A549 (cell line): ENCODE measurements at regions not wholly inside any gene's neighbourhood (a gene's known extent, or its start where the extent isn't known, plus 50 kb on each side); places are given as distances from the start of the nearest gene placed in this dataset.
"Not testable (repeated sequence)": the region's sequence is repeated elsewhere in the genome, so short reads cannot be mapped to it uniquely, and the experiment has no call there.

Source experiments
- BHLHE40 ChIP-seq: IDR thresholded peaks from 2 replicates; pipeline ENCODE4 v1.6.1; 2012; ENCODE audit warnings: low read depth, low read length, inconsistent platforms
- CBX2 ChIP-seq: fragments of 200-600 bp; sonication (generic); IDR thresholded peaks from 2 replicates; pipeline ENCODE4 v1.6.1; 2016; ENCODE audit warnings: low read depth, mild to moderate bottlenecking, borderline replicate concordance
- EP300 ChIP-seq, 2 experiments: fragments of >200 bp; sonication (Bioruptor Twin); formaldehyde crosslinking; IDR thresholded peaks; 2 replicates in 1 of 2; 3 replicates in 1 of 2; pipeline ENCODE4 v1.6.1; 2016 to 2017
- MYC ChIP-seq: IDR thresholded peaks from 2 replicates; pipeline ENCODE4 v1.6.1; 2012; ENCODE audit warnings: mild to moderate bottlenecking, inconsistent platforms, low read length, improper control_type of control experiment, borderline replicate concordance
- NPAS2 ChIP-seq: fragments of 250-450 bp; sonication (Bioruptor Pico); IDR thresholded peaks from 2 replicates; pipeline ENCODE4 v1.8.0; 2022; ENCODE audit warnings: mild to moderate bottlenecking, moderate library complexity, borderline replicate concordance
- POLR2A ChIP-seq: IDR thresholded peaks from 2 replicates; pipeline ENCODE4 v1.6.1; 2012; ENCODE audit warnings: mild to moderate bottlenecking, low read length
- RARB ChIP-seq: fragments of 250-450 bp; sonication (Bioruptor Pico); IDR thresholded peaks from 2 replicates; pipeline ENCODE4 v1.8.0; 2021; ENCODE audit warnings: mild to moderate bottlenecking, moderate library complexity
- TF ChIP-seq, protein P1 (sequence below): fragments of >200 bp; sonication (Bioruptor Twin); formaldehyde crosslinking; IDR thresholded peaks from 3 replicates; pipeline ENCODE4 v1.5.1; 2016
- TF ChIP-seq, protein P2 (sequence below): IDR thresholded peaks from 2 replicates; pipeline ENCODE4 v1.6.1; 2012

DNA sequence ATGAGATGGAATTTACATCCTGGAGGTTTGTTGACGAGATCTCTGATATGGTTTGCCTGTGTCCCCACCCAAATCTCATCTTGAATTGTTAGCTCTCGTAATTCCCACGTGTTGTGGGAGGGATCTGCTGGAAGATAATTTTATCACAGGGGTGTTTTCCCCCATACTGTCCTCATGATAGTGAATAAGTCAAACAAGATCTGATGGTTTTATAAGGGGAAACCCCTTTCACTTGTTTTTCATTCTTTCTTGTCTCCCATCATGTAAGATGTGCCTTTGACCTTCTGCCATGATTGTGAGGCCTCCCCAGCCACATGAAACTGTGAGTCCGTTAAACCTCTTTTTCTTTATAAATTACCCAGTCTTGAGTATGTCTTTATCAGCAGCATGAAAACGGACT, 337.4 kb downstream of the BCL11B start:
- TF ChIP-seq, protein P1, sequence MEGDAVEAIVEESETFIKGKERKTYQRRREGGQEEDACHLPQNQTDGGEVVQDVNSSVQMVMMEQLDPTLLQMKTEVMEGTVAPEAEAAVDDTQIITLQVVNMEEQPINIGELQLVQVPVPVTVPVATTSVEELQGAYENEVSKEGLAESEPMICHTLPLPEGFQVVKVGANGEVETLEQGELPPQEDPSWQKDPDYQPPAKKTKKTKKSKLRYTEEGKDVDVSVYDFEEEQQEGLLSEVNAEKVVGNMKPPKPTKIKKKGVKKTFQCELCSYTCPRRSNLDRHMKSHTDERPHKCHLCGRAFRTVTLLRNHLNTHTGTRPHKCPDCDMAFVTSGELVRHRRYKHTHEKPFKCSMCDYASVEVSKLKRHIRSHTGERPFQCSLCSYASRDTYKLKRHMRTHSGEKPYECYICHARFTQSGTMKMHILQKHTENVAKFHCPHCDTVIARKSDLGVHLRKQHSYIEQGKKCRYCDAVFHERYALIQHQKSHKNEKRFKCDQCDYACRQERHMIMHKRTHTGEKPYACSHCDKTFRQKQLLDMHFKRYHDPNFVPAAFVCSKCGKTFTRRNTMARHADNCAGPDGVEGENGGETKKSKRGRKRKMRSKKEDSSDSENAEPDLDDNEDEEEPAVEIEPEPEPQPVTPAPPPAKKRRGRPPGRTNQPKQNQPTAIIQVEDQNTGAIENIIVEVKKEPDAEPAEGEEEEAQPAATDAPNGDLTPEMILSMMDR = not testable (repeated sequence)
- TF ChIP-seq EP300 (IDR thresholded peaks at IDR 0.05); RARB; POLR2A; NPAS2 (CRISPR knock-in tag); BHLHE40; MYC; CBX2: not testable (repeated sequence)
- TF ChIP-seq, protein P2, sequence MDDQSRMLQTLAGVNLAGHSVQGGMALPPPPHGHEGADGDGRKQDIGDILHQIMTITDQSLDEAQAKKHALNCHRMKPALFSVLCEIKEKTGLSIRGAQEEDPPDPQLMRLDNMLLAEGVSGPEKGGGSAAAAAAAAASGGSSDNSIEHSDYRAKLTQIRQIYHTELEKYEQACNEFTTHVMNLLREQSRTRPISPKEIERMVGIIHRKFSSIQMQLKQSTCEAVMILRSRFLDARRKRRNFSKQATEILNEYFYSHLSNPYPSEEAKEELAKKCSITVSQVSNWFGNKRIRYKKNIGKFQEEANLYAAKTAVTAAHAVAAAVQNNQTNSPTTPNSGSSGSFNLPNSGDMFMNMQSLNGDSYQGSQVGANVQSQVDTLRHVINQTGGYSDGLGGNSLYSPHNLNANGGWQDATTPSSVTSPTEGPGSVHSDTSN = not testable (repeated sequence)
